Vagina (tissue), 2 donors: ENCODE measurements at regions not wholly inside any gene's neighbourhood (a gene's known extent, or its start where the extent isn't known, plus 50 kb on each side); places are given as distances from the start of the nearest gene placed in this dataset.

Experiments
- DNase-seq, 2 donors: peaks; one replicate each; pipeline ENCODE4 v3.0.0-alpha.2; 2017; ENCODE audit errors: extremely low spot score in 2 of 2
- H3K27ac ChIP-seq: fragments of 200-600 bp; sonication (generic); one replicate; pipeline ENCODE4 v1.5.1; 2019
- H3K27me3 ChIP-seq: fragments of 200-600 bp; sonication (generic); one replicate; pipeline ENCODE4 v1.5.1; 2019
- H3K36me3 ChIP-seq, 2 donors: fragments of 200-600 bp; sonication (generic); one replicate each; pipeline ENCODE4 v1.5.1; 2017 to 2019
- H3K4me1 ChIP-seq: fragments of 200-600 bp; sonication (generic); one replicate; pipeline ENCODE4 v1.5.1; 2019
- H3K4me3 ChIP-seq, 2 donors: fragments of 200-600 bp; sonication (generic); 1 replicate in 1 of 2; 2 replicates in 1 of 2; pipeline ENCODE4 v1.5.1; 2016 to 2019
- H3K9me3 ChIP-seq: fragments of 200-600 bp; sonication (generic); one replicate; pipeline ENCODE4 v1.5.1; 2019
- POLR2A ChIP-seq, 2 donors: fragments of 450-650 bp; IDR thresholded peaks; one replicate each; pipeline ENCODE4 v1.6.1; 2017; ENCODE audit warnings: antibody characterized with exemption in 2 of 2, mild to moderate bottlenecking in 2 of 2, moderate library complexity in 2 of 2
- POLR2AphosphoS5 ChIP-seq, 2 donors: sonication (generic); formaldehyde crosslinking; IDR thresholded peaks; one replicate each; pipeline ENCODE4 v1.9.0; 2017; ENCODE audit warnings: antibody characterized with exemption in 2 of 2, mild to moderate bottlenecking in 2 of 2, low read depth in 1 of 2; ENCODE audit not compliant: insufficient read depth in 1 of 2
- intact Hi-C: fragments of 100-400 bp; cut with DNase I; formaldehyde crosslinking; loops from one replicate; pipeline ENCODE4 v1.15.1; 2023
- TF ChIP-seq, protein P1 (sequence below), 3 experiments: fragments of 450-650 bp in 2 of 3; fragments of 200-600 bp in 1 of 3; sonication (generic) in 1 of 3; IDR thresholded peaks; one replicate each; pipeline ENCODE4 v1.5.1; 2017 to 2019; ENCODE audit warnings: antibody characterized with exemption in 3 of 3, mild to moderate bottlenecking in 2 of 3, moderate library complexity in 2 of 3

DNA sequence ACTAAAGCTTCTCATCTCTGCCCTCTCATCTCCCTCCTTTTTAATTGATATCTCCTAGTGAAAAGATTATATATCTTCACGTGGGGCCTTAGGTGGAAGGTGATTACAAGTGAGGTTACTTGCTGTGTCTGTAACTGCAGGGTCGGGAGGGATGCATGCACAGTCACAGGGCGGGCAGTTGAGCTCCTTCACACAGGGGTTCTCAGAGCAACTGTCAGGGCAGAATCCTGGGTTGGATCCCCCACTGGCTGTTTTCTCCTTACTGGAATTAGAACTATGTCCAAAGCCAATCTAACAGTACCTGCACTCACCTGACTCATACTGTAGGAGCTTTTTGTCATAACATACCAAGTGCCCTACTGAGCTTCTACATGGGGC, 141.1 kb downstream of the AASDH start:
- Histone ChIP-seq H3K27me3 (no peaks in the 10 kb centered on the region), H3K9me3 (no peaks in the 10 kb centered on the region), H3K4me1 (no peaks in the 10 kb centered on the region), H3K4me3 (no peak overlapping the region), H3K36me3 (no peaks in the 10 kb centered on the region), H3K27ac (no peak overlapping the region)
- intact Hi-C loops = no loop called here
- TF ChIP-seq POLR2AphosphoS5 (IDR thresholded peaks at IDR 0.05; ENCODE audit: insufficient read depth in 1 of 2, low read depth in 1 of 2) (no peak), POLR2A (IDR thresholded peaks at IDR 0.05) (no peak)
- TF ChIP-seq, protein P1, sequence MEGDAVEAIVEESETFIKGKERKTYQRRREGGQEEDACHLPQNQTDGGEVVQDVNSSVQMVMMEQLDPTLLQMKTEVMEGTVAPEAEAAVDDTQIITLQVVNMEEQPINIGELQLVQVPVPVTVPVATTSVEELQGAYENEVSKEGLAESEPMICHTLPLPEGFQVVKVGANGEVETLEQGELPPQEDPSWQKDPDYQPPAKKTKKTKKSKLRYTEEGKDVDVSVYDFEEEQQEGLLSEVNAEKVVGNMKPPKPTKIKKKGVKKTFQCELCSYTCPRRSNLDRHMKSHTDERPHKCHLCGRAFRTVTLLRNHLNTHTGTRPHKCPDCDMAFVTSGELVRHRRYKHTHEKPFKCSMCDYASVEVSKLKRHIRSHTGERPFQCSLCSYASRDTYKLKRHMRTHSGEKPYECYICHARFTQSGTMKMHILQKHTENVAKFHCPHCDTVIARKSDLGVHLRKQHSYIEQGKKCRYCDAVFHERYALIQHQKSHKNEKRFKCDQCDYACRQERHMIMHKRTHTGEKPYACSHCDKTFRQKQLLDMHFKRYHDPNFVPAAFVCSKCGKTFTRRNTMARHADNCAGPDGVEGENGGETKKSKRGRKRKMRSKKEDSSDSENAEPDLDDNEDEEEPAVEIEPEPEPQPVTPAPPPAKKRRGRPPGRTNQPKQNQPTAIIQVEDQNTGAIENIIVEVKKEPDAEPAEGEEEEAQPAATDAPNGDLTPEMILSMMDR (IDR thresholded peaks at IDR 0.05) = no peak
- no peak for DNase-seq

GRCh38 chr4:56245547-56246232, 141.6 kb downstream of the AASDH start:
- no peak overlapping the region for H3K27ac ChIP-seq
- no peak for DNase-seq
- no peaks in the 10 kb centered on the region for H3K9me3 ChIP-seq
- no peaks in the 10 kb centered on the region for H3K27me3 ChIP-seq
- intact Hi-C loops = no loop called here
- no peak overlapping the region for H3K4me3 ChIP-seq
- TF ChIP-seq POLR2AphosphoS5 (IDR thresholded peaks at IDR 0.05; ENCODE audit: insufficient read depth in 1 of 2, low read depth in 1 of 2) = no peak
- TF ChIP-seq, protein P1 (IDR thresholded peaks at IDR 0.05) = no peak
- no peak for TF ChIP-seq POLR2A (IDR thresholded peaks at IDR 0.05)
- no peaks in the 10 kb centered on the region for H3K36me3 ChIP-seq
- no peaks in the 10 kb centered on the region for H3K4me1 ChIP-seq

DNA sequence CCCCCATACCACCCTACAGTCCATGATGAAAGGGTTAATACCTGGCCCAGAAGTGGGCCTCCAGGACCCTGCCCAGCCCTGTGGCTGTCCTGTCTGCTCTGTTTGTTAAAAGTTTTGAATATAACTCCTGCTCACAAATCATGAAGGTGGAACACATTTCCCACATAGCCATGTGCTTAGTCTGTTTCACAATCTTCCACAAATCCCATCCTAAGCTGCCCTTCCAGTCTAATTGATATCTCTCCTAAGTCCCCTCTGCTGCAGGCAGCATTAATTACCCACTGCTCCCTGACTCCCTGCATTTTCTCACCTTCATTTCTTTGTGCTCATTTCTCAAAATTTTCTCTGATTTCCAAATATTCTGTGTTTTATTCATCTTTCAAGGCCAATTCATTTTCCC, 142.6 kb downstream of the AASDH start:
- no peak for DNase-seq
- no peaks in the 10 kb centered on the region for H3K4me1 ChIP-seq
- intact Hi-C loops = no loop called here

GRCh38 chr4:56243107-56243506, 144.2 kb downstream of the AASDH start:
- intact Hi-C loops = no loop called here
- Histone ChIP-seq H3K9me3 (no peaks in the 10 kb centered on the region), H3K27me3 (no peaks in the 10 kb centered on the region), H3K4me1 (no peaks in the 10 kb centered on the region), H3K27ac (no peak overlapping the region), H3K4me3 (no peak overlapping the region), H3K36me3 (no peaks in the 10 kb centered on the region)
- TF ChIP-seq, protein P1 (IDR thresholded peaks at IDR 0.05) = no peak
- TF ChIP-seq POLR2AphosphoS5 (IDR thresholded peaks at IDR 0.05; ENCODE audit: insufficient read depth in 1 of 2, low read depth in 1 of 2) = no peak
- no peak for DNase-seq

More for the DNA sequence above, 142.6 kb downstream of the AASDH start:
- Histone ChIP-seq H3K27me3 (no peaks in the 10 kb centered on the region), H3K4me3 (no peak overlapping the region), H3K9me3 (no peaks in the 10 kb centered on the region), H3K36me3 (no peaks in the 10 kb centered on the region), H3K27ac (no peak overlapping the region)
- TF ChIP-seq POLR2A (IDR thresholded peaks at IDR 0.05) (no peak), POLR2AphosphoS5 (IDR thresholded peaks at IDR 0.05; ENCODE audit: insufficient read depth in 1 of 2, low read depth in 1 of 2) (no peak)
- TF ChIP-seq, protein P1 (IDR thresholded peaks at IDR 0.05) = no peak

GRCh38 chr4:56241500-56241899, 145.8 kb downstream of the AASDH start:
- Histone ChIP-seq H3K4me1 (no peaks in the 10 kb centered on the region), H3K27me3 (no peaks in the 10 kb centered on the region), H3K36me3 (no peaks in the 10 kb centered on the region), H3K27ac (no peak overlapping the region), H3K9me3 (no peaks in the 10 kb centered on the region), H3K4me3 (no peak overlapping the region)
- TF ChIP-seq, protein P1 (IDR thresholded peaks at IDR 0.05) = no peak
- no peak for TF ChIP-seq POLR2AphosphoS5 (IDR thresholded peaks at IDR 0.05; ENCODE audit: insufficient read depth in 1 of 2, low read depth in 1 of 2)
- TF ChIP-seq POLR2A (IDR thresholded peaks at IDR 0.05) = no peak
- intact Hi-C loops = no loop called here
- no peak for DNase-seq
